SK-N-SH (cell line): ENCODE measurements at regions not wholly inside any gene's neighbourhood (a gene's known extent, or its start where the extent isn't known, plus 50 kb on each side); places are given as distances from the start of the nearest gene placed in this dataset.

ENCODE experiments used
- CTCF ChIA-PET: fragments of 300-600, 350-600 bp; formaldehyde crosslinking; extraction: SDS; loops from one replicate; lab custom pipeline; 2021; lab: Yijun Ruan, JAX
- POLR2A ChIA-PET: fragments of 350-600 bp; sonication (Branson Sonifier 250); formaldehyde crosslinking; extraction: SDS; loops from one replicate; lab custom pipeline; 2020; ENCODE audit warnings: antibody characterized with exemption, inconsistent platforms; lab: Yijun Ruan, JAX
- DNase-seq: peaks from one replicate; pipeline ENCODE4 v3.0.0; 2012
- H2AFZ ChIP-seq: fragments of 200-600 bp; sonication (generic); 2 replicates; pipeline ENCODE4 v1.8.1; 2016; ENCODE audit warnings: antibody characterized with exemption, mild to moderate bottlenecking, low read depth
- H3F3A ChIP-seq: fragments of 200-600 bp; sonication (generic); replicated peaks from 2 replicates; pipeline ENCODE3; 2016; ENCODE audit warnings: antibody characterized with exemption, mild to moderate bottlenecking; ENCODE audit not compliant: insufficient read depth
- H3K27ac ChIP-seq, 2 experiments: fragments of 200-500 bp in 1 of 2; fragments of 200-600 bp in 1 of 2; sonication (Bioruptor generic) in 1 of 2; sonication (generic), shearing (Covaris generic) in 1 of 2; 2 replicates each; pipeline versions ENCODE4 v1.5.1 to v1.6.1; 2014 to 2016; ENCODE audit warnings: low read depth in 2 of 2, inconsistent platforms in 1 of 2, low read length in 1 of 2, mild to moderate bottlenecking in 1 of 2, mixed read lengths in 1 of 2
- H3K27me3 ChIP-seq: fragments of 200-600 bp; sonication (generic), shearing (Covaris generic); 2 replicates; pipeline ENCODE4 v1.6.1; 2016; ENCODE audit warnings: mixed run types; ENCODE audit not compliant: insufficient read depth
- H3K36me3 ChIP-seq, 2 experiments: fragments of 200-500 bp in 1 of 2; fragments of 200-600 bp in 1 of 2; sonication (Bioruptor generic) in 1 of 2; sonication (generic) in 1 of 2; replicated peaks in 1 of 2; 2 replicates each; pipeline versions ENCODE3 to v1.5.1; 2014 to 2016; ENCODE audit warnings: low read length in 1 of 2, mild to moderate bottlenecking in 1 of 2; ENCODE audit not compliant: insufficient read depth in 2 of 2, control insufficient read depth in 1 of 2
- H3K4me1 ChIP-seq, 2 experiments: fragments of 200-500 bp in 1 of 2; fragments of 200-600 bp in 1 of 2; sonication (Bioruptor generic) in 1 of 2; sonication (generic), shearing (Covaris generic) in 1 of 2; 2 replicates each; pipeline versions ENCODE4 v1.5.1 to v1.6.1; 2014 to 2016; ENCODE audit warnings: low read depth in 1 of 2, low read length in 1 of 2, mixed run types in 1 of 2; ENCODE audit not compliant: insufficient read depth in 2 of 2, control insufficient read depth in 1 of 2
- H3K4me2 ChIP-seq: fragments of 200-600 bp; sonication (generic), shearing (Covaris generic); 2 replicates; pipeline ENCODE4 v1.6.1; 2017; ENCODE audit warnings: mixed run types
- H3K4me3 ChIP-seq, 2 experiments: fragments of 200-500 bp in 1 of 2; fragments of 200-600 bp in 1 of 2; sonication (Bioruptor generic) in 1 of 2; sonication (generic), shearing (Covaris generic) in 1 of 2; 2 replicates each; pipeline versions ENCODE4 v1.5.1 to v1.8.1; 2014 to 2016; ENCODE audit warnings: low read depth in 2 of 2, inconsistent platforms in 1 of 2, low read length in 1 of 2, mild to moderate bottlenecking in 1 of 2, mixed read lengths in 1 of 2, moderate library complexity in 1 of 2
- H3K79me2 ChIP-seq: fragments of 200-600 bp; sonication (generic); 2 replicates; pipeline ENCODE4 v1.8.1; 2017; ENCODE audit warnings: mild to moderate bottlenecking; ENCODE audit not compliant: insufficient read depth
- H3K9ac ChIP-seq: fragments of 200-600 bp; sonication (generic); 2 replicates; pipeline ENCODE4 v1.6.1; 2017; ENCODE audit warnings: mixed run types
- H3K9me2 ChIP-seq: fragments of 200-600 bp; sonication (generic); 2 replicates; pipeline ENCODE4 v1.6.1; 2017; ENCODE audit warnings: mixed run types
- H3K9me3 ChIP-seq: fragments of 200-600 bp; sonication (generic); 2 replicates; pipeline ENCODE4 v1.6.1; 2017; ENCODE audit warnings: mixed run types, mild to moderate bottlenecking, moderate library complexity
- H4K20me1 ChIP-seq: fragments of 200-600 bp; sonication (generic); 2 replicates; pipeline ENCODE4 v1.6.1; 2017; ENCODE audit warnings: mild to moderate bottlenecking, mixed run types; ENCODE audit not compliant: insufficient read depth
- EZH2phosphoT487 ChIP-seq: fragments of 200-600 bp; sonication (generic); IDR thresholded peaks from 2 replicates; pipeline ENCODE4 v1.6.1; 2017; ENCODE audit warnings: low read depth, mixed run types, mild to moderate bottlenecking, antibody characterized with exemption, moderate library complexity, borderline replicate concordance
- FOSL2 ChIP-seq: IDR thresholded peaks from 2 replicates; pipeline ENCODE4 v1.4.0; 2012; ENCODE audit warnings: low read depth, mild to moderate bottlenecking, moderate library complexity, borderline replicate concordance
- GABPA ChIP-seq: IDR thresholded peaks from 2 replicates; pipeline ENCODE4 v1.4.0; 2012; ENCODE audit warnings: low read depth, mild to moderate bottlenecking
- IRF3 ChIP-seq: fragments of 150-350 bp; IDR thresholded peaks from 2 replicates; pipeline ENCODE4 v1.6.1; 2016; ENCODE audit warnings: mild to moderate bottlenecking, low read depth, low read length
- MAX ChIP-seq: IDR thresholded peaks from 2 replicates; pipeline ENCODE4 v1.4.0; 2012; ENCODE audit warnings: low read depth
- MEF2A ChIP-seq: IDR thresholded peaks from 2 replicates; pipeline ENCODE4 v1.4.0; 2012; ENCODE audit warnings: low read depth, borderline replicate concordance
- NRF1 ChIP-seq: IDR thresholded peaks from 2 replicates; pipeline ENCODE4 v1.6.1; 2012; ENCODE audit warnings: low read depth, mild to moderate bottlenecking, low read length
- REST ChIP-seq: IDR thresholded peaks from 2 replicates; pipeline ENCODE4 v1.6.1; 2012; ENCODE audit warnings: mild to moderate bottlenecking, low read depth, low read length, moderate library complexity
- RXRA ChIP-seq: IDR thresholded peaks from 2 replicates; pipeline ENCODE4 v1.4.0; 2012; ENCODE audit warnings: low read depth, mild to moderate bottlenecking, borderline replicate concordance
- SIN3A ChIP-seq: IDR thresholded peaks from 2 replicates; pipeline ENCODE4 v1.6.1; 2012; ENCODE audit warnings: low read depth, mild to moderate bottlenecking, low read length, moderate library complexity, borderline replicate concordance
- TAF1 ChIP-seq: IDR thresholded peaks from 2 replicates; pipeline ENCODE4 v1.6.1; 2012; ENCODE audit warnings: low read depth, mild to moderate bottlenecking, low read length, moderate library complexity, borderline replicate concordance
- TEAD4 ChIP-seq: IDR thresholded peaks from 2 replicates; pipeline ENCODE4 v1.4.0; 2012; ENCODE audit warnings: mild to moderate bottlenecking, borderline replicate concordance; ENCODE audit not compliant: insufficient read depth
- USF1 ChIP-seq: IDR thresholded peaks from 2 replicates; pipeline ENCODE4 v1.4.0; 2012; ENCODE audit warnings: low read depth, borderline replicate concordance
- USF2 ChIP-seq: fragments of 150-350 bp; IDR thresholded peaks from 2 replicates; pipeline ENCODE4 v1.6.1; 2017; ENCODE audit warnings: antibody characterized with exemption, low read length, low read depth, borderline replicate concordance
- YY1 ChIP-seq: IDR thresholded peaks from 2 replicates; pipeline ENCODE4 v1.4.0; 2012; ENCODE audit warnings: low read depth, mild to moderate bottlenecking
- WGBS: methylation state at CpG from one replicate; pipeline ENCODE4 v1.1.6; 2017; ENCODE audit warnings: low lambda C conversion rate; 5-methylcytosine and 5-hydroxymethylcytosine counted together

- CTCF ChIA-PET: interaction anchor here (0.7 to 1.8 kb wide), 2 partner anchors 10 to 13 kb away, joined by 5 to 11 read pairs; no protein-coding TSS in a partner anchor
- Histone ChIP-seq H3K36me3 (no peaks in the 10 kb centered on the region), H3K4me1 (no peaks in the 10 kb centered on the region; a peak in 1 of 4 replicates), H3K4me3 (no peak overlapping the region), H3K4me2 (no peak overlapping the region), H3K79me2 (no peaks in the 10 kb centered on the region), H3K9me2 (no peaks in the 10 kb centered on the region), H3K9ac (no peak overlapping the region), H2AFZ (no peak overlapping the region), H3F3A (no peaks in the 10 kb centered on the region), H3K27ac (no peak overlapping the region), H4K20me1 (no peaks in the 10 kb centered on the region), H3K9me3 (no peaks in the 10 kb centered on the region), H3K27me3 (no peaks in the 10 kb centered on the region)
- POLR2A ChIA-PET: no interaction called here
- 88% methylated on average over 9 of the region's 9 CpGs for WGBS
- TF ChIP-seq TAF1 (no peak), USF1 (no peak), RXRA (no peak), REST (no peak), MAX (no peak), TEAD4 (no peak), SIN3A (no peak), USF2 (no peak), NRF1 (no peak), FOSL2 (no peak), YY1 (no peak), MEF2A (no peak), GABPA (no peak), EZH2phosphoT487 (no peak), IRF3 (no peak)
- no peak for DNase-seq
These were observed 66.1 kb upstream of the INPP5A start for GRCh38 chr10:132471484-132471883.
